SK-N-SH (cell line): ENCODE measurements at regions not wholly inside any gene's neighbourhood (a gene's known extent, or its start where the extent isn't known, plus 50 kb on each side); places are given as distances from the start of the nearest gene placed in this dataset.

Experiments
- CTCF ChIA-PET: fragments of 300-600, 350-600 bp; formaldehyde crosslinking; extraction: SDS; loops from one replicate; lab custom pipeline; 2021; lab: Yijun Ruan, JAX
- POLR2A ChIA-PET: fragments of 350-600 bp; sonication (Branson Sonifier 250); formaldehyde crosslinking; extraction: SDS; loops from one replicate; lab custom pipeline; 2020; ENCODE audit warnings: antibody characterized with exemption, inconsistent platforms; lab: Yijun Ruan, JAX
- DNase-seq: peaks from one replicate; pipeline ENCODE4 v3.0.0; 2012
- H2AFZ ChIP-seq: fragments of 200-600 bp; sonication (generic); 2 replicates; pipeline ENCODE4 v1.8.1; 2016; ENCODE audit warnings: antibody characterized with exemption, mild to moderate bottlenecking, low read depth
- H3F3A ChIP-seq: fragments of 200-600 bp; sonication (generic); replicated peaks from 2 replicates; pipeline ENCODE3; 2016; ENCODE audit warnings: antibody characterized with exemption, mild to moderate bottlenecking; ENCODE audit not compliant: insufficient read depth
- H3K27ac ChIP-seq, 2 experiments: fragments of 200-500 bp in 1 of 2; fragments of 200-600 bp in 1 of 2; sonication (Bioruptor generic) in 1 of 2; sonication (generic), shearing (Covaris generic) in 1 of 2; 2 replicates each; pipeline versions ENCODE4 v1.5.1 to v1.6.1; 2014 to 2016; ENCODE audit warnings: low read depth in 2 of 2, inconsistent platforms in 1 of 2, low read length in 1 of 2, mild to moderate bottlenecking in 1 of 2, mixed read lengths in 1 of 2
- H3K27me3 ChIP-seq: fragments of 200-600 bp; sonication (generic), shearing (Covaris generic); 2 replicates; pipeline ENCODE4 v1.6.1; 2016; ENCODE audit warnings: mixed run types; ENCODE audit not compliant: insufficient read depth
- H3K36me3 ChIP-seq, 2 experiments: fragments of 200-500 bp in 1 of 2; fragments of 200-600 bp in 1 of 2; sonication (Bioruptor generic) in 1 of 2; sonication (generic) in 1 of 2; replicated peaks in 1 of 2; 2 replicates each; pipeline versions ENCODE3 to v1.5.1; 2014 to 2016; ENCODE audit warnings: low read length in 1 of 2, mild to moderate bottlenecking in 1 of 2; ENCODE audit not compliant: insufficient read depth in 2 of 2, control insufficient read depth in 1 of 2
- H3K4me1 ChIP-seq, 2 experiments: fragments of 200-500 bp in 1 of 2; fragments of 200-600 bp in 1 of 2; sonication (Bioruptor generic) in 1 of 2; sonication (generic), shearing (Covaris generic) in 1 of 2; 2 replicates each; pipeline versions ENCODE4 v1.5.1 to v1.6.1; 2014 to 2016; ENCODE audit warnings: low read depth in 1 of 2, low read length in 1 of 2, mixed run types in 1 of 2; ENCODE audit not compliant: insufficient read depth in 2 of 2, control insufficient read depth in 1 of 2
- H3K4me2 ChIP-seq: fragments of 200-600 bp; sonication (generic), shearing (Covaris generic); 2 replicates; pipeline ENCODE4 v1.6.1; 2017; ENCODE audit warnings: mixed run types
- H3K4me3 ChIP-seq, 2 experiments: fragments of 200-500 bp in 1 of 2; fragments of 200-600 bp in 1 of 2; sonication (Bioruptor generic) in 1 of 2; sonication (generic), shearing (Covaris generic) in 1 of 2; 2 replicates each; pipeline versions ENCODE4 v1.5.1 to v1.8.1; 2014 to 2016; ENCODE audit warnings: low read depth in 2 of 2, inconsistent platforms in 1 of 2, low read length in 1 of 2, mild to moderate bottlenecking in 1 of 2, mixed read lengths in 1 of 2, moderate library complexity in 1 of 2
- H3K79me2 ChIP-seq: fragments of 200-600 bp; sonication (generic); 2 replicates; pipeline ENCODE4 v1.8.1; 2017; ENCODE audit warnings: mild to moderate bottlenecking; ENCODE audit not compliant: insufficient read depth
- H3K9ac ChIP-seq: fragments of 200-600 bp; sonication (generic); 2 replicates; pipeline ENCODE4 v1.6.1; 2017; ENCODE audit warnings: mixed run types
- H3K9me2 ChIP-seq: fragments of 200-600 bp; sonication (generic); 2 replicates; pipeline ENCODE4 v1.6.1; 2017; ENCODE audit warnings: mixed run types
- H3K9me3 ChIP-seq: fragments of 200-600 bp; sonication (generic); 2 replicates; pipeline ENCODE4 v1.6.1; 2017; ENCODE audit warnings: mixed run types, mild to moderate bottlenecking, moderate library complexity
- H4K20me1 ChIP-seq: fragments of 200-600 bp; sonication (generic); 2 replicates; pipeline ENCODE4 v1.6.1; 2017; ENCODE audit warnings: mild to moderate bottlenecking, mixed run types; ENCODE audit not compliant: insufficient read depth
- ELF1 ChIP-seq: IDR thresholded peaks from 2 replicates; pipeline ENCODE4 v1.4.0; 2012
- EP300 ChIP-seq, 2 experiments: IDR thresholded peaks; 2 replicates each; pipeline versions ENCODE4 v1.4.0 to v1.6.1; 2012; ENCODE audit warnings: borderline replicate concordance in 1 of 2, low read depth in 1 of 2, low read length in 1 of 2
- FOXM1 ChIP-seq: IDR thresholded peaks from 2 replicates; pipeline ENCODE4 v1.4.0; 2012; ENCODE audit warnings: low read depth, mild to moderate bottlenecking
- GABPA ChIP-seq: IDR thresholded peaks from 2 replicates; pipeline ENCODE4 v1.4.0; 2012; ENCODE audit warnings: low read depth, mild to moderate bottlenecking
- GATA2 ChIP-seq: sonication (generic); formaldehyde crosslinking; IDR thresholded peaks from 2 replicates; pipeline ENCODE4 v1.5.0; 2020; ENCODE audit warnings: mild to moderate bottlenecking, missing genetic modification reagents
- MEF2A ChIP-seq: IDR thresholded peaks from 2 replicates; pipeline ENCODE4 v1.4.0; 2012; ENCODE audit warnings: low read depth, borderline replicate concordance
- MXI1 ChIP-seq: IDR thresholded peaks from 2 replicates; pipeline ENCODE4 v1.6.1; 2012; ENCODE audit warnings: mild to moderate bottlenecking, low read depth, low read length, improper control_type of control experiment
- NFIC ChIP-seq: IDR thresholded peaks from 2 replicates; pipeline ENCODE4 v1.4.0; 2012; ENCODE audit warnings: borderline replicate concordance
- NRF1 ChIP-seq: IDR thresholded peaks from 2 replicates; pipeline ENCODE4 v1.6.1; 2012; ENCODE audit warnings: low read depth, mild to moderate bottlenecking, low read length
- POLR2AphosphoS5 ChIP-seq: IDR thresholded peaks from 2 replicates; pipeline ENCODE4 v1.6.1; 2012; ENCODE audit warnings: low read depth, low read length
- RCOR1 ChIP-seq: fragments of 150-350 bp; IDR thresholded peaks from 2 replicates; pipeline ENCODE4 v1.6.1; 2017; ENCODE audit warnings: antibody characterized with exemption, low read length
- SIN3A ChIP-seq: IDR thresholded peaks from 2 replicates; pipeline ENCODE4 v1.6.1; 2012; ENCODE audit warnings: low read depth, mild to moderate bottlenecking, low read length, moderate library complexity, borderline replicate concordance
- TAF1 ChIP-seq: IDR thresholded peaks from 2 replicates; pipeline ENCODE4 v1.6.1; 2012; ENCODE audit warnings: low read depth, mild to moderate bottlenecking, low read length, moderate library complexity, borderline replicate concordance
- TEAD4 ChIP-seq: IDR thresholded peaks from 2 replicates; pipeline ENCODE4 v1.4.0; 2012; ENCODE audit warnings: mild to moderate bottlenecking, borderline replicate concordance; ENCODE audit not compliant: insufficient read depth
- WGBS: methylation state at CpG from one replicate; pipeline ENCODE4 v1.1.6; 2017; ENCODE audit warnings: low lambda C conversion rate; 5-methylcytosine and 5-hydroxymethylcytosine counted together
- TF ChIP-seq, protein P1 (sequence below): IDR thresholded peaks from 2 replicates; pipeline ENCODE4 v1.4.0; 2012; ENCODE audit warnings: low read depth, borderline replicate concordance
- TF ChIP-seq, protein P2 (sequence below): fragments of 150-350 bp; IDR thresholded peaks from 2 replicates; pipeline ENCODE4 v1.6.1; 2016; ENCODE audit warnings: mild to moderate bottlenecking, low read depth, low read length

DNA sequence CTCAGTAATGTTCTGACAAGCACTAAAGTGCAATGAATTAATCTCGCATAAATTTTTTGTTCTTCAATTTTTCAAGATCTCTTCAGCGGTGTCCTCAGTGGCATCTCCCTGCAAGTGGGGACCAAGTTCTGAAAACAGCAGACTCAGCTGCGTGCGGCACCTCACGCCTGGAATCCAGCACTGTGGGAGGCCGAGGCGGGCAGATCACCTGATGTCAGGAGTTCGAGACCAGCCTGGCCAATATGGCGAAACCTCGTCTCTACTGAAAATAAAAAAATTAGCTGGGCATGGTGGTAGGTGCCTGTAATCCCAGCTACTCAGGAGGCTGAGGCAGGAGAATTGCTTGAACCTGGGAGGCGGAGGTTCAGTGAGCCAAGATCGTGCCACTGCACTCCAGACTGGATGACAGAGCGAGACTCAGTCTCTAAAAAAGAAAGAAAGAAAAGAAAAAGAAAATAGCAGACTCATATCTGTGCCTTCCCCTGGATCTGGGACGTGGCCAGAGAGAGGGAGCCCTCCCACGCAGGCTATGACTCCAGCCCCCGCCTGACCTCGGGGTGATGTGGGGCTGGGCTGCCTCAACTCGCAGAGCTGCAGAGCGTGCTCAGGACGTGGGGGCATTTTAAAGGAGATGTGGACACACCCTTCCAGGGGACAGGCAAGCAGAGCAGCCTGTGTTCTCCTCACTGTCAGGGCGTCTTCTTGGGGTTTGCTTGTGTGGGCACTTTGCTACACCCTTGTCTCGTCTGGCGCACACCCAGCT is 346.6 kb downstream of the BRD1 start:
- 31% methylated on average over 19 of the region's 23 CpGs for WGBS
- no peaks in the 10 kb centered on the region; the same call in 1 of the 2 replicates for H3K27me3 ChIP-seq
- H3K4me1 ChIP-seq, result no peaks in the 10 kb centered on the region
- no peaks in the 10 kb centered on the region for H3F3A ChIP-seq
- H3K9me2 ChIP-seq, result no peaks in the 10 kb centered on the region
- no peaks in the 10 kb centered on the region for H3K79me2 ChIP-seq
- no peak overlapping the region for H3K4me2 ChIP-seq
- no peak overlapping the region for H3K4me3 ChIP-seq
- CTCF ChIA-PET, result no interaction called here
- H4K20me1 ChIP-seq, result no peaks in the 10 kb centered on the region
- no peak for TF ChIP-seq POLR2AphosphoS5
- no peak for TF ChIP-seq NFIC
- no peak for TF ChIP-seq TEAD4
- TF ChIP-seq GABPA, result no peak
- TF ChIP-seq, protein P1, sequence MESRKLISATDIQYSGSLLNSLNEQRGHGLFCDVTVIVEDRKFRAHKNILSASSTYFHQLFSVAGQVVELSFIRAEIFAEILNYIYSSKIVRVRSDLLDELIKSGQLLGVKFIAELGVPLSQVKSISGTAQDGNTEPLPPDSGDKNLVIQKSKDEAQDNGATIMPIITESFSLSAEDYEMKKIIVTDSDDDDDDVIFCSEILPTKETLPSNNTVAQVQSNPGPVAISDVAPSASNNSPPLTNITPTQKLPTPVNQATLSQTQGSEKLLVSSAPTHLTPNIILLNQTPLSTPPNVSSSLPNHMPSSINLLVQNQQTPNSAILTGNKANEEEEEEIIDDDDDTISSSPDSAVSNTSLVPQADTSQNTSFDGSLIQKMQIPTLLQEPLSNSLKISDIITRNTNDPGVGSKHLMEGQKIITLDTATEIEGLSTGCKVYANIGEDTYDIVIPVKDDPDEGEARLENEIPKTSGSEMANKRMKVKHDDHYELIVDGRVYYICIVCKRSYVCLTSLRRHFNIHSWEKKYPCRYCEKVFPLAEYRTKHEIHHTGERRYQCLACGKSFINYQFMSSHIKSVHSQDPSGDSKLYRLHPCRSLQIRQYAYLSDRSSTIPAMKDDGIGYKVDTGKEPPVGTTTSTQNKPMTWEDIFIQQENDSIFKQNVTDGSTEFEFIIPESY, result no peak
- TF ChIP-seq FOXM1, result no peak
- TF ChIP-seq TAF1, result no peak
- TF ChIP-seq, all 33 proteins: peak for 0
- Histone ChIP-seq H3K9ac (no peak overlapping the region), H3K36me3 (no peaks in the 10 kb centered on the region), H3K9me3 (no peaks in the 10 kb centered on the region), H3K27ac (no peak overlapping the region), H2AFZ (no peak overlapping the region)
- no peak for DNase-seq
- POLR2A ChIA-PET, result no interaction called here

DNA sequence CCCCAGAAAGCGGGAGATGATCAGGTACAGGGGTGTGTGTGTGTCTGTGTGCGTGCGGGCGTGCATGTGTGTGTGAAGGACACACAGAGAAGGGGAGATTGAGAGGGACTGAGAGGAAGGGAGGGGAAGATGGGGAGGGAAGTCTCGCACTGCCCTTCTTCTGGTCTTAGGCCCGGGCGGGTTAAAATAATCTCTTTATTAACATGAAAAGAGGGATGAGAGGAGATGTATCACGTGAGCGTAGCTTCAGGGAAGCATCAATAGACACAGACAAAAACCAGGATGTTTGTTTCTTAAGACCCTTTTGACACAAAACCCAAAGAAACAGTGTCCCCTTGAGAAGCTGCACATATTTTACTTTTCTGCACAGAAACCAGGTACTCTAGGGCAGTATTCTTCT is 347.3 kb downstream of the BRD1 start:
- H3F3A ChIP-seq, result no peaks in the 10 kb centered on the region
- no peaks in the 10 kb centered on the region for H3K36me3 ChIP-seq
- no peak for TF ChIP-seq GABPA
- no peak for TF ChIP-seq MXI1
- TF ChIP-seq RCOR1, result no peak
- TF ChIP-seq, all 33 proteins: peak for 0
- H3K9ac ChIP-seq, result no peak overlapping the region
- H3K9me3 ChIP-seq, result no peaks in the 10 kb centered on the region
- H2AFZ ChIP-seq, result no peak overlapping the region
- no peaks in the 10 kb centered on the region for H4K20me1 ChIP-seq
- ChIA-PET POLR2A (no interaction called here), CTCF (no interaction called here)
- no peak overlapping the region for H3K4me2 ChIP-seq
- DNase-seq, result no peak
- no peaks in the 10 kb centered on the region for H3K79me2 ChIP-seq
- no peaks in the 10 kb centered on the region; the same call in 1 of the 2 replicates for H3K27me3 ChIP-seq
- H3K27ac ChIP-seq, result no peak overlapping the region
- H3K4me1 ChIP-seq, result no peaks in the 10 kb centered on the region
- H3K9me2 ChIP-seq, result no peaks in the 10 kb centered on the region
- H3K4me3 ChIP-seq, result no peak overlapping the region
- WGBS, result 21% methylated on average over 9 of the region's 9 CpGs

DNA sequence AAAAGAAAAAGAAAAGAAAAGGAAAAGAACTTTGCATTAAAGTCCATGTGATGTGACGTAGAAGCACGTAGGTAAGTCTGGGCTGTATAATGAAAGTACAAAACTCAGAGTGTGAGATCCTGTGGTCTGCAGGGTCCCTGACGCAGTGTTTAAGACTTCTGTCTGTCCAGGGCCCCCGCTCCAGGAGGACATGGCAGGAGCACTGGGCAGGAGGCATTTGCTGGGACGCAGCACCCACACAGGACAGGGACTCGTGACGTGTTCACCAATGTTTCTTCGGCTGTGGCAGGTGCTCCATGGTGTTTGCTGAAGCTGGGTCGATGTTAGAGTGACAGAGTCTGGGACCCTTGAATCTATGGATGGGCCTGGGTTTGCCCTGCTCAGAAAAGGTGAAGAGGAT is 348.1 kb downstream of the BRD1 start:
- Histone ChIP-seq H3K36me3 (no peaks in the 10 kb centered on the region), H3K79me2 (no peaks in the 10 kb centered on the region), H3K9me3 (no peaks in the 10 kb centered on the region), H3K27ac (no peak overlapping the region), H3K4me3 (no peak overlapping the region), H3F3A (no peaks in the 10 kb centered on the region), H3K9me2 (no peaks in the 10 kb centered on the region), H4K20me1 (no peaks in the 10 kb centered on the region), H3K4me2 (no peak overlapping the region), H3K9ac (no peak overlapping the region), H2AFZ (no peak overlapping the region), H3K27me3 (no peaks in the 10 kb centered on the region; the same call in 1 of the 2 replicates), H3K4me1 (no peaks in the 10 kb centered on the region)
- 23% methylated on average over 8 of the region's 9 CpGs for WGBS
- TF ChIP-seq TAF1 (no peak), FOXM1 (no peak), EP300 (IDR thresholded peaks at IDR 0.05; ENCODE audit: borderline replicate concordance in 1 of 2, low read depth in 1 of 2, low read length in 1 of 2) (no peak), SIN3A (no peak), GATA2 (CRISPR knock-in tag) (no peak), NRF1 (no peak), ELF1 (no peak), MEF2A (no peak), GABPA (no peak)
- TF ChIP-seq, protein P2, sequence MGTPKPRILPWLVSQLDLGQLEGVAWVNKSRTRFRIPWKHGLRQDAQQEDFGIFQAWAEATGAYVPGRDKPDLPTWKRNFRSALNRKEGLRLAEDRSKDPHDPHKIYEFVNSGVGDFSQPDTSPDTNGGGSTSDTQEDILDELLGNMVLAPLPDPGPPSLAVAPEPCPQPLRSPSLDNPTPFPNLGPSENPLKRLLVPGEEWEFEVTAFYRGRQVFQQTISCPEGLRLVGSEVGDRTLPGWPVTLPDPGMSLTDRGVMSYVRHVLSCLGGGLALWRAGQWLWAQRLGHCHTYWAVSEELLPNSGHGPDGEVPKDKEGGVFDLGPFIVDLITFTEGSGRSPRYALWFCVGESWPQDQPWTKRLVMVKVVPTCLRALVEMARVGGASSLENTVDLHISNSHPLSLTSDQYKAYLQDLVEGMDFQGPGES, result no peak
- no peak for DNase-seq
- ChIA-PET CTCF (no interaction called here), POLR2A (no interaction called here)
